WTC11 (cell line): ENCODE measurements at regions not wholly inside any gene's neighbourhood (a gene's known extent, or its start where the extent isn't known, plus 50 kb on each side); places are given as distances from the start of the nearest gene placed in this dataset.
A peak's percentile ranks its signal among the peaks of the same experiment; 100 is the strongest.

ENCODE experiments used
- ATAC-seq: fragments of 200-7000 bp; cut with Tn5 transposase; 2 replicates; pipeline ENCODE4 v1.10.0; 2021; ENCODE audit warnings: mild to moderate bottlenecking, moderate library complexity
- CTCF ChIA-PET: fragments of 300-600 bp; sonication (Branson Sonifier 250); formaldehyde crosslinking; loops from one replicate; lab custom pipeline; 2021; ENCODE audit warnings: antibody characterized with exemption; lab: Charles Lee
- POLR2A ChIA-PET: fragments of 350-600 bp; sonication (Branson Sonifier 250); formaldehyde crosslinking; loops from one replicate; lab custom pipeline; 2021; ENCODE audit warnings: antibody characterized with exemption; lab: Charles Lee
- DNase-seq: peaks from one replicate; pipeline ENCODE4 v3.0.0; 2021; ENCODE audit warnings: low spot score
- H3K27ac Mint-ChIP-seq: 2 replicates; pipeline ENCODE4 v1.8.0; 2021; ENCODE audit warnings: mixed read lengths
- H3K27me3 Mint-ChIP-seq: 2 replicates; pipeline ENCODE4 v1.8.0; 2021; ENCODE audit warnings: low read depth, mild to moderate bottlenecking, moderate library complexity, mixed read lengths
- H3K36me3 Mint-ChIP-seq: 2 replicates; pipeline ENCODE4 v1.8.0; 2021; ENCODE audit warnings: mixed read lengths
- H3K4me1 Mint-ChIP-seq: 2 replicates; pipeline ENCODE4 v1.8.0; 2022; ENCODE audit warnings: mixed read lengths
- H3K4me3 Mint-ChIP-seq: 2 replicates; pipeline ENCODE4 v1.8.0; 2021; ENCODE audit warnings: mild to moderate bottlenecking, moderate library complexity, mixed read lengths
- H3K9me3 Mint-ChIP-seq: 2 replicates; pipeline ENCODE4 v1.8.0; 2021; ENCODE audit warnings: mixed read lengths
- AFF4 ChIP-seq: sonication (generic); formaldehyde crosslinking; IDR thresholded peaks from 2 replicates; pipeline ENCODE4 v1.8.1; 2023; ENCODE audit warnings: mild to moderate bottlenecking, missing genetic modification reagents, borderline replicate concordance
- CREB1 ChIP-seq: sonication (generic); formaldehyde crosslinking; IDR thresholded peaks from 2 replicates; pipeline ENCODE4 v1.8.0; 2023; ENCODE audit warnings: mild to moderate bottlenecking, missing genetic modification reagents
- GABPB1 ChIP-seq: sonication (generic); formaldehyde crosslinking; IDR thresholded peaks from 2 replicates; pipeline ENCODE4 v1.8.1; 2023; ENCODE audit warnings: mild to moderate bottlenecking, missing genetic modification reagents
- TEAD4 ChIP-seq: sonication (generic); formaldehyde crosslinking; IDR thresholded peaks from 2 replicates; pipeline ENCODE4 v1.8.0; 2022; ENCODE audit warnings: mild to moderate bottlenecking, missing genetic modification reagents
- ZNF317 ChIP-seq: sonication (generic); formaldehyde crosslinking; IDR thresholded peaks from 2 replicates; pipeline ENCODE4 v1.8.1; 2023; ENCODE audit warnings: low read depth, mild to moderate bottlenecking, moderate library complexity, missing genetic modification reagents, borderline replicate concordance
- TF ChIP-seq, protein P1 (sequence below): sonication (generic); formaldehyde crosslinking; IDR thresholded peaks from 2 replicates; pipeline ENCODE4 v1.8.1; 2022; ENCODE audit warnings: mild to moderate bottlenecking, moderate library complexity, missing genetic modification reagents
- TF ChIP-seq, protein P2 (sequence below): sonication (generic); formaldehyde crosslinking; IDR thresholded peaks from 2 replicates; pipeline ENCODE4 v1.8.1; 2022; ENCODE audit warnings: low read depth, mild to moderate bottlenecking, moderate library complexity, missing genetic modification reagents, borderline replicate concordance
- TF ChIP-seq, protein P3 (sequence below): sonication (generic); formaldehyde crosslinking; IDR thresholded peaks from 2 replicates; pipeline ENCODE4 v1.8.1; 2023; ENCODE audit warnings: mild to moderate bottlenecking, missing genetic modification reagents
- TF ChIP-seq, protein P4 (sequence below): sonication (generic); formaldehyde crosslinking; IDR thresholded peaks from 2 replicates; pipeline ENCODE4 v1.8.1; 2023; ENCODE audit warnings: mild to moderate bottlenecking, missing genetic modification reagents, moderate library complexity

- DNase-seq (no peak), ATAC-seq (no peak)
- ChIA-PET CTCF (interaction anchor here (1.1 kb wide), 1 partner anchor 176 kb away, joined by 3 read pairs; no protein-coding TSS in a partner anchor), POLR2A (no interaction called here)
- Mint-ChIP-seq H3K27ac (no peak overlapping the region), H3K4me1 (no peaks in the 10 kb centered on the region), H3K36me3 (no peaks in the 10 kb centered on the region), H3K27me3 (no peaks in the 10 kb centered on the region), H3K9me3 (no peaks in the 10 kb centered on the region), H3K4me3 (no peak overlapping the region)
- no peak for TF ChIP-seq ZNF317 (CRISPR knock-in tag)
- peak; percentile 74 for TF ChIP-seq GABPB1 (CRISPR knock-in tag)
Measured at GRCh38 chr2:224145751-224146355, 106.8 kb upstream of the SERPINE2 start.

DNA sequence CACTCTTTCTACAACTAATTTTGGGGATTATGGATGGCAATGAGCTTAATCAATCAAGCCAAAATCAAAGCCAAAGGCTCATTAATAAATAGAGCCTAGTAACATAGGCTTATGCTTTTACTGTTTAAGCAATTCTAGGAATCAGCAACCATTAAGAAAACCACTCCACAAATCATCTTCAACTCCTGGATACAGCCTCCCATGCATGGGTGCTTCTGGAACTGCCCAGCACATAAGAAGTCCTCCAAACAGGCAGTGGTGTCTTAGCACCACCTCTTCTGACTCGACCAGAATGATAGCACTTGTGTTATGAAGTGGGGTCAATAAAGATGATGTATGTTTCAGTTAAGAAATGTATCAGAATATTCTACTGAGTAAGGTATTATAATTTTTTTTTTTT lies 104.4 kb upstream of the SERPINE2 start:
- Mint-ChIP-seq H3K4me3 (no peak overlapping the region), H3K27me3 (no peaks in the 10 kb centered on the region), H3K9me3 (peaks cover 3% of the 10 kb centered on the region; the same call in 1 of the 2 replicates)
- no peak for ATAC-seq
- TF ChIP-seq, protein P1, sequence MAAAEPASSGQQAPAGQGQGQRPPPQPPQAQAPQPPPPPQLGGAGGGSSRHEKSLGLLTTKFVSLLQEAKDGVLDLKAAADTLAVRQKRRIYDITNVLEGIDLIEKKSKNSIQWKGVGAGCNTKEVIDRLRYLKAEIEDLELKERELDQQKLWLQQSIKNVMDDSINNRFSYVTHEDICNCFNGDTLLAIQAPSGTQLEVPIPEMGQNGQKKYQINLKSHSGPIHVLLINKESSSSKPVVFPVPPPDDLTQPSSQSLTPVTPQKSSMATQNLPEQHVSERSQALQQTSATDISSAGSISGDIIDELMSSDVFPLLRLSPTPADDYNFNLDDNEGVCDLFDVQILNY (CRISPR knock-in tag), result no peak
- TF ChIP-seq, all 79 proteins: peak for 0
- CTCF ChIA-PET, result no interaction called here
- Mint-ChIP-seq H3K36me3 (no peaks in the 10 kb centered on the region), H3K4me1 (no peaks in the 10 kb centered on the region), H3K27ac (no peak overlapping the region)
- no peak for DNase-seq
- POLR2A ChIA-PET, result no interaction called here

DNA sequence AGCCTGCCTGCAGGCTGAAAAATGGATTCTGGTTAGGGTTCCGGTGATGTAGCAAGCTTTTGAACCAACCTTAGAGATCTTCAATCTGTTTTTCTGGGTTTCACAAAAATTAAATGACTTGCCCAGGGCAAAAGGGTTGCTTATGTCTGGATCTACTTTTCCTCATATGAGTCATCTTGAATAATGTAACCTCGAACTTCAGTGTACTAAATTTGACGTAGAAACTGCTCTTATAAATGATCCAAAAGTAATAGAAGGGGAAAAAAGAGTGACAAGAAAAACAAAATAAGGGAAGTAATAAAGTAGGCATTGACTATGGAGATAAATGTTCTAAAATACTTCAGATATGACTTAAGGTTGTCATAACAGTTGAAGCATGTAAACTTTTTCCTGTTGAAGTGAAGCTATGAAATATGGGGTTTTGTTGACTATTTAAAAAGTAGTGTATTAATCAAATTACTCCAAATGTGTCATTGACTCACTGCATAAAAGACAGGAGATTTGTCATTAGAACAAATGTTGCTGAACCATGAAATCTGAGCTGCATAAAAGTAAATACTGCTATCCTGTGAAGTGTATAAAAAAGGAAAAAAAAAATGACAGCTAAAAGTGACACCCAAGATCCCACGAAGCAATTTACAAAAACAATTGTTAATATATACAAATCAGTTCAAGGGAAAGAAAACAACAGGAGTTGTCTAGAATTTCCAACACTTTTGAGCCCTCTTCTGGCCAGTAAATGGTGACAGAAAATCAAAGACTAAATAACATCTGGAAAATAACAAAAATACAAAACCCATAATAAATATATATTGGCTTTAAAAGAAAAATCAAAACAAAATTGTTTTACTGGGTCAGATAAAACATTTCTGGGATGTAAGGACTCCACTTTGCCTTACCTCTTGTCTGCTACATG lies 103.6 kb upstream of the SERPINE2 start:
- Mint-ChIP-seq H3K4me1 (no peaks in the 10 kb centered on the region), H3K9me3 (peaks cover 8% of the 10 kb centered on the region; the same call in 1 of the 2 replicates), H3K27me3 (no peaks in the 10 kb centered on the region), H3K4me3 (no peak overlapping the region), H3K27ac (no peak overlapping the region), H3K36me3 (no peaks in the 10 kb centered on the region)
- POLR2A ChIA-PET, result no interaction called here
- DNase-seq (no peak), ATAC-seq (no peak)
- TF ChIP-seq CREB1 (CRISPR knock-in tag), result no peak
- TF ChIP-seq, protein P2, sequence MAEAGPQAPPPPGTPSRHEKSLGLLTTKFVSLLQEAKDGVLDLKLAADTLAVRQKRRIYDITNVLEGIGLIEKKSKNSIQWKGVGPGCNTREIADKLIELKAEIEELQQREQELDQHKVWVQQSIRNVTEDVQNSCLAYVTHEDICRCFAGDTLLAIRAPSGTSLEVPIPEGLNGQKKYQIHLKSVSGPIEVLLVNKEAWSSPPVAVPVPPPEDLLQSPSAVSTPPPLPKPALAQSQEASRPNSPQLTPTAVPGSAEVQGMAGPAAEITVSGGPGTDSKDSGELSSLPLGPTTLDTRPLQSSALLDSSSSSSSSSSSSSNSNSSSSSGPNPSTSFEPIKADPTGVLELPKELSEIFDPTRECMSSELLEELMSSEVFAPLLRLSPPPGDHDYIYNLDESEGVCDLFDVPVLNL (CRISPR knock-in tag), result no peak
- TF ChIP-seq TEAD4 (CRISPR knock-in tag), result no peak
- TF ChIP-seq, protein P3, sequence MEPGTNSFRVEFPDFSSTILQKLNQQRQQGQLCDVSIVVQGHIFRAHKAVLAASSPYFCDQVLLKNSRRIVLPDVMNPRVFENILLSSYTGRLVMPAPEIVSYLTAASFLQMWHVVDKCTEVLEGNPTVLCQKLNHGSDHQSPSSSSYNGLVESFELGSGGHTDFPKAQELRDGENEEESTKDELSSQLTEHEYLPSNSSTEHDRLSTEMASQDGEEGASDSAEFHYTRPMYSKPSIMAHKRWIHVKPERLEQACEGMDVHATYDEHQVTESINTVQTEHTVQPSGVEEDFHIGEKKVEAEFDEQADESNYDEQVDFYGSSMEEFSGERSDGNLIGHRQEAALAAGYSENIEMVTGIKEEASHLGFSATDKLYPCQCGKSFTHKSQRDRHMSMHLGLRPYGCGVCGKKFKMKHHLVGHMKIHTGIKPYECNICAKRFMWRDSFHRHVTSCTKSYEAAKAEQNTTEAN (CRISPR knock-in tag), result no peak
- TF ChIP-seq AFF4, result no peak
- TF ChIP-seq, protein P4, sequence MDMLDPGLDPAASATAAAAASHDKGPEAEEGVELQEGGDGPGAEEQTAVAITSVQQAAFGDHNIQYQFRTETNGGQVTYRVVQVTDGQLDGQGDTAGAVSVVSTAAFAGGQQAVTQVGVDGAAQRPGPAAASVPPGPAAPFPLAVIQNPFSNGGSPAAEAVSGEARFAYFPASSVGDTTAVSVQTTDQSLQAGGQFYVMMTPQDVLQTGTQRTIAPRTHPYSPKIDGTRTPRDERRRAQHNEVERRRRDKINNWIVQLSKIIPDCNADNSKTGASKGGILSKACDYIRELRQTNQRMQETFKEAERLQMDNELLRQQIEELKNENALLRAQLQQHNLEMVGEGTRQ (CRISPR knock-in tag), result no peak
- CTCF ChIA-PET, result no interaction called here
